Heart right ventricle (tissue), 16 donors: ENCODE measurements at regions not wholly inside any gene's neighbourhood (a gene's known extent, or its start where the extent isn't known, plus 50 kb on each side); places are given as distances from the start of the nearest gene placed in this dataset.

ENCODE experiments used
- ATAC-seq, 8 donors: fragments of 200-7000 bp; cut with Tn5 transposase; one replicate each; pipeline ENCODE4 v1.9.1; 2020; ENCODE audit warnings: mild to moderate bottlenecking in 8 of 8, moderate library complexity in 8 of 8, moderate number of reproducible peaks in 1 of 8
- DNase-seq, 2 donors: peaks; one replicate each; pipeline ENCODE4 v3.0.0-alpha.2; 2020
- H3K27ac ChIP-seq, 10 donors: fragments of 200-600 bp; sonication (generic) in 2 of 10; one replicate each; pipeline versions ENCODE4 v1.5.0 to v1.8.0; 2020 to 2022; ENCODE audit warnings: mild to moderate bottlenecking in 3 of 10
- H3K27me3 ChIP-seq, 7 donors: fragments of 200-600 bp; one replicate each; pipeline ENCODE4 v1.8.0; 2021 to 2022; ENCODE audit warnings: mild to moderate bottlenecking in 2 of 7
- H3K36me3 ChIP-seq, 9 donors: fragments of 200-600 bp; sonication (generic) in 1 of 9; one replicate each; pipeline versions ENCODE4 v1.5.0 to v1.8.0; 2020 to 2022; ENCODE audit warnings: mild to moderate bottlenecking in 2 of 9
- H3K4me1 ChIP-seq, 9 donors: fragments of 200-600 bp; sonication (generic) in 1 of 9; one replicate each; pipeline versions ENCODE4 v1.5.0 to v1.8.0; 2020 to 2022; ENCODE audit warnings: mild to moderate bottlenecking in 4 of 9
- H3K4me3 ChIP-seq, 10 donors: fragments of 200-600 bp; sonication (generic) in 2 of 10; one replicate each; pipeline versions ENCODE4 v1.5.0 to v1.8.0; 2020 to 2022; ENCODE audit warnings: mild to moderate bottlenecking in 7 of 10, moderate library complexity in 2 of 10
- H3K9me3 ChIP-seq, 11 donors: fragments of 200-600 bp in 10 of 11; sonication (generic) in 2 of 11; one replicate each; pipeline versions ENCODE4 v1.5.0 to v1.8.0; 2013 to 2022; ENCODE audit warnings: mild to moderate bottlenecking in 2 of 11, control low read depth in 1 of 11, moderate library complexity in 1 of 11
- CTCF ChIP-seq, 9 donors: fragments of 200-600 bp; sonication (generic) in 2 of 9; IDR thresholded peaks; one replicate each; pipeline versions ENCODE4 v1.5.0 to v1.8.0; 2021 to 2022; ENCODE audit warnings: antibody characterized with exemption in 9 of 9, mild to moderate bottlenecking in 5 of 9, moderate library complexity in 1 of 9
- WGBS, 2 donors: extraction: QIAGEN DNeasy Blood & Tissue Kit; methylation state at CpG; one replicate each; pipeline ENCODE4 v1.1.7; 2013; ENCODE audit warnings: inconsistent platforms in 1 of 2; 5-methylcytosine and 5-hydroxymethylcytosine counted together
- intact Hi-C, 10 donors: fragments of 100-400 bp; cut with DNase I; formaldehyde crosslinking; loops; one replicate each; pipeline versions ENCODE4 v1.11.1 to v1.14.2; 2022
- donor health status: Arrhythmogenic right ventricular cardiomyopathy.
- donor health status: ischemic (EF 13 %, LVEDD 7.1; RV severe dilation, severe dysfunction).
- donor health status: healthy with polysubstance abuse.
- donor health status: DM: no; HTN: yes; CAD: no.
- donor health status: DM: no; HTN: no; CAD: no.
- donor health status: ischemic (EF 25% LVEDD 6.9; RV normal size, moderate dysfunction).
- donor health status: ischemic (EF 25% LVEDD 5.7; RV mildly dilated, moderate dysfunction).
- donor health status: healthy.
- donor health status: DM: yes; HTN: yes; CAD: no.
- donor health status: Ischemic cardiomyopathy.
- donor health status: ischemic (EF 35%, LVEDD 5.7; RV mildly dilated, moderate dysfunction).
- donor health status: nonischemic (EF 11% LVEDD 7.7; RV severe dilation, severe dysfunction).
- donor health status: DM: yes; HTN: yes; CAD: no.
- donor health status: PGD.
- donor health status: ischemic (EF 29% LVEDD 5.4; RV normal size, mild dysfunction).
- donor health status: nonischemic (EF 23%, LVEDD 6.1; RV moderate dilation, normal function).

- no peak for TF ChIP-seq CTCF (IDR thresholded peaks at IDR 0.05)
- intact Hi-C loops = no loop called here
- ATAC-seq = no peak
These were observed 320.7 kb downstream of the CDC5L start for GRCh38 chr6:44708208-44708607.

GRCh38 chr6:44712353-44713111 lies 325.0 kb downstream of the CDC5L start:
- Histone ChIP-seq H3K27ac (no peak overlapping the region), H3K4me1 (no peaks in the 10 kb centered on the region), H3K36me3 (no peaks in the 10 kb centered on the region), H3K27me3 (peaks cover 0 to 12% (median 0%) of the 10 kb centered on the region in 7 donors), H3K9me3 (no peaks in the 10 kb centered on the region), H3K4me3 (no peak overlapping the region)
- 53 to 61% methylated on average over 6 of the region's 6 CpGs for WGBS, 2 donors
- ATAC-seq (no peak), DNase-seq (no peak)
- no peak for TF ChIP-seq CTCF (IDR thresholded peaks at IDR 0.05)
- intact Hi-C loops = no loop called here

More at GRCh38 chr6:44708208-44708607, 320.7 kb downstream of the CDC5L start:
- no peaks in the 10 kb centered on the region for H3K4me1 ChIP-seq
- no peak overlapping the region for H3K4me3 ChIP-seq
- 86 to 89% methylated on average over 5 of the region's 5 CpGs for WGBS, 2 donors
- no peaks in the 10 kb centered on the region for H3K9me3 ChIP-seq
- no peak overlapping the region for H3K27ac ChIP-seq
- no peaks in the 10 kb centered on the region for H3K36me3 ChIP-seq
- peaks cover 0 to 4% (median 0%) of the 10 kb centered on the region in 7 donors for H3K27me3 ChIP-seq
- no peak for DNase-seq

- no peak for TF ChIP-seq CTCF (IDR thresholded peaks at IDR 0.05)
- H3K27ac ChIP-seq = no peak overlapping the region
- DNase-seq (no peak), ATAC-seq (no peak)
- peaks cover 0 to 12% (median 0%) of the 10 kb centered on the region in 7 donors for H3K27me3 ChIP-seq
- no peaks in the 10 kb centered on the region for H3K4me1 ChIP-seq
- H3K36me3 ChIP-seq = no peaks in the 10 kb centered on the region
- WGBS, 2 donors = 88 to 90% methylated on average over 9 of the region's 9 CpGs
- no peaks in the 10 kb centered on the region for H3K9me3 ChIP-seq
- no peak overlapping the region for H3K4me3 ChIP-seq
- intact Hi-C loops = no loop called here
These were observed 327.7 kb downstream of the CDC5L start for GRCh38 chr6:44715188-44715587.

- no peak for ATAC-seq
- 87 to 94% methylated on average over 6 of the region's 6 CpGs for WGBS, 2 donors
- Histone ChIP-seq H3K9me3 (no peaks in the 10 kb centered on the region), H3K27me3 (peaks cover 0 to 12% (median 0%) of the 10 kb centered on the region in 7 donors), H3K36me3 (no peaks in the 10 kb centered on the region), H3K27ac (no peak overlapping the region), H3K4me1 (no peaks in the 10 kb centered on the region), H3K4me3 (no peak overlapping the region)
- intact Hi-C loops = no loop called here
- no peak for TF ChIP-seq CTCF (IDR thresholded peaks at IDR 0.05)
- no peak for DNase-seq
These were observed 328.4 kb downstream of the CDC5L start for GRCh38 chr6:44715925-44716324.
